ENCODE measurements at regions not wholly inside any gene's neighbourhood (a gene's known extent, or its start where the extent isn't known, plus 50 kb on each side); places are given as distances from the start of the nearest gene placed in this dataset.

GRCh38 chr1:219717536-219717935 lies 104.6 kb upstream of the ZC3H11B start:
- Histone ChIP-seq H3K27ac (no peak overlapping the region), H3K9me3 (no peaks in the 10 kb centered on the region), H3K36me3 (no peaks in the 10 kb centered on the region), H3K27me3 (no peaks in the 10 kb centered on the region), H3K4me1 (no peaks in the 10 kb centered on the region), H3K4me3 (no peak overlapping the region)
- TF ChIP-seq POLR2AphosphoS5 (IDR thresholded peaks at IDR 0.05), result no peak
- TF ChIP-seq POLR2A (IDR thresholded peaks at IDR 0.05), result no peak
- TF ChIP-seq EP300 (IDR thresholded peaks at IDR 0.05), result no peak
- 71 to 77% methylated on average over 5 of the region's 5 CpGs for WGBS, 2 donors (ENCODE audit: low coverage in 1 of 2)
- ATAC-seq, result no peak

- no peaks in the 10 kb centered on the region for H3K9me3 ChIP-seq
- no peak for TF ChIP-seq POLR2AphosphoS5 (IDR thresholded peaks at IDR 0.05)
- TF ChIP-seq EP300 (IDR thresholded peaks at IDR 0.05), result no peak
- no peak for TF ChIP-seq POLR2A (IDR thresholded peaks at IDR 0.05)
- TF ChIP-seq CTCF (IDR thresholded peaks at IDR 0.05), result no peak
- no peaks in the 10 kb centered on the region for H3K4me1 ChIP-seq
- H3K4me3 ChIP-seq, result no peak overlapping the region
- no peak overlapping the region for H3K27ac ChIP-seq
- no peaks in the 10 kb centered on the region for H3K27me3 ChIP-seq
- WGBS, 2 donors (ENCODE audit: low coverage in 1 of 2), result 92 to 96% methylated on average over 3 of the region's 3 CpGs
- ATAC-seq, result no peak
- no peaks in the 10 kb centered on the region for H3K36me3 ChIP-seq
Measured at GRCh38 chr1:219716611-219717114, 103.8 kb upstream of the ZC3H11B start.

- Histone ChIP-seq H3K9me3 (no peaks in the 10 kb centered on the region), H3K27ac (no peak overlapping the region), H3K36me3 (no peaks in the 10 kb centered on the region), H3K4me3 (no peak overlapping the region), H3K27me3 (peaks cover 8% of the 10 kb centered on the region), H3K4me1 (no peaks in the 10 kb centered on the region)
- TF ChIP-seq CTCF (IDR thresholded peaks at IDR 0.05) (no peak), POLR2AphosphoS5 (IDR thresholded peaks at IDR 0.05) (no peak), EP300 (IDR thresholded peaks at IDR 0.05) (no peak), POLR2A (IDR thresholded peaks at IDR 0.05) (no peak)
- ATAC-seq, result no peak
- 65% methylated on average over 4 of the region's 4 CpGs; no CpG with 5 or more reads in 1 of the 2 donors for WGBS, 2 donors (ENCODE audit: low coverage in 1 of 2)
Measured at GRCh38 chr1:219713981-219714381, 101.1 kb upstream of the ZC3H11B start.

GRCh38 chr1:219712506-219712905 lies 99.6 kb upstream of the ZC3H11B start:
- H3K27ac ChIP-seq, result no peak overlapping the region

GRCh38 chr1:219710529-219711194 lies 97.8 kb upstream of the ZC3H11B start:
- Histone ChIP-seq H3K4me3 (no peak overlapping the region), H3K27me3 (peaks cover 8% of the 10 kb centered on the region), H3K9me3 (no peaks in the 10 kb centered on the region), H3K27ac (no peak overlapping the region), H3K36me3 (no peaks in the 10 kb centered on the region), H3K4me1 (no peaks in the 10 kb centered on the region)
- ATAC-seq, result no peak
- WGBS, 2 donors (ENCODE audit: low coverage in 1 of 2), result 84 to 97% methylated on average over 6 of the region's 6 CpGs
- TF ChIP-seq POLR2A (IDR thresholded peaks at IDR 0.05) (no peak), POLR2AphosphoS5 (IDR thresholded peaks at IDR 0.05) (no peak), CTCF (IDR thresholded peaks at IDR 0.05) (no peak), EP300 (IDR thresholded peaks at IDR 0.05) (no peak)

More at GRCh38 chr1:219712506-219712905, 99.6 kb upstream of the ZC3H11B start:
- no peaks in the 10 kb centered on the region for H3K36me3 ChIP-seq
- H3K4me1 ChIP-seq, result no peaks in the 10 kb centered on the region
- no peaks in the 10 kb centered on the region for H3K9me3 ChIP-seq
- WGBS, 2 donors (ENCODE audit: low coverage in 1 of 2), result 55 to 56% methylated on average over 4 of the region's 4 CpGs
- no peak for ATAC-seq
- TF ChIP-seq CTCF (IDR thresholded peaks at IDR 0.05), result no peak
- no peak for TF ChIP-seq EP300 (IDR thresholded peaks at IDR 0.05)
- no peak for TF ChIP-seq POLR2AphosphoS5 (IDR thresholded peaks at IDR 0.05)
- TF ChIP-seq POLR2A (IDR thresholded peaks at IDR 0.05), result no peak
- H3K4me3 ChIP-seq, result no peak overlapping the region
- peaks cover 8% of the 10 kb centered on the region for H3K27me3 ChIP-seq

Data from gastroesophageal sphincter (tissue), 4 donors.